Keratinocyte (primary cell): ENCODE measurements at regions not wholly inside any gene's neighbourhood (a gene's known extent, or its start where the extent isn't known, plus 50 kb on each side); places are given as distances from the start of the nearest gene placed in this dataset.

Source experiments
- DNase-seq: peaks from one replicate; pipeline ENCODE4 v3.0.0-alpha.2; 2011; ENCODE audit warnings: low read depth, missing footprints, low spot score
- FAIRE-seq: peaks from 2 replicates; lab custom pipeline; 2011; peaks lifted over from hg19 to GRCh38; lab: Jason Lieb, UNC
- H2AFZ ChIP-seq: 2 replicates; pipeline ENCODE4 v1.6.0; 2012; ENCODE audit warnings: low read length, control low read depth, inconsistent platforms; ENCODE audit not compliant: control insufficient read depth
- H3K27ac ChIP-seq: 2 replicates; pipeline ENCODE4 v1.5.1; 2011; ENCODE audit warnings: low read length; ENCODE audit not compliant: control insufficient read depth, insufficient read depth
- H3K27me3 ChIP-seq: 3 replicates; pipeline ENCODE4 v1.6.0; 2011; ENCODE audit warnings: low read length; ENCODE audit not compliant: control insufficient read depth, insufficient read depth; ENCODE audit errors: extremely low read depth
- H3K36me3 ChIP-seq, 2 experiments: 2 replicates in 1 of 2; 3 replicates in 1 of 2; pipeline ENCODE4 v1.5.1; 2011; ENCODE audit warnings: low read length in 2 of 2, mild to moderate bottlenecking in 1 of 2; ENCODE audit not compliant: control insufficient read depth in 2 of 2, insufficient read depth in 2 of 2; ENCODE audit errors: extremely low read depth in 1 of 2
- H3K4me1 ChIP-seq: 3 replicates; pipeline ENCODE4 v1.5.1; 2011; ENCODE audit warnings: low read length; ENCODE audit not compliant: control insufficient read depth, insufficient read depth; ENCODE audit errors: extremely low read depth
- H3K4me2 ChIP-seq: 3 replicates; pipeline ENCODE4 v1.6.0; 2011; ENCODE audit warnings: low read depth, low read length; ENCODE audit not compliant: control insufficient read depth, insufficient read depth; ENCODE audit errors: extremely low read depth
- H3K4me3 ChIP-seq, 3 experiments: fragments of 200-600 bp in 1 of 3; sonication (generic) in 1 of 3; 2 replicates in 2 of 3; 3 replicates in 1 of 3; pipeline ENCODE4 v1.5.1; 2011 to 2016; ENCODE audit warnings: low read length in 3 of 3, mild to moderate bottlenecking in 3 of 3, control low read depth in 2 of 3, inconsistent platforms in 1 of 3, low read depth in 1 of 3, mixed read lengths in 1 of 3, mixed run types in 1 of 3, moderate library complexity in 1 of 3; ENCODE audit not compliant: control insufficient read depth in 2 of 3, insufficient read depth in 2 of 3; ENCODE audit errors: extremely low read depth in 1 of 3
- H3K79me2 ChIP-seq: 2 replicates; pipeline ENCODE4 v1.6.0; 2012; ENCODE audit warnings: low read length; ENCODE audit not compliant: control insufficient read depth, insufficient read depth
- H3K9ac ChIP-seq: 3 replicates; pipeline ENCODE4 v1.6.0; 2011; ENCODE audit warnings: low read length; ENCODE audit not compliant: control insufficient read depth, insufficient read depth; ENCODE audit errors: extremely low read depth
- H3K9me1 ChIP-seq: 3 replicates; pipeline ENCODE4 v1.6.0; 2011; ENCODE audit warnings: low read length; ENCODE audit not compliant: control insufficient read depth, insufficient read depth; ENCODE audit errors: extremely low read depth
- H3K9me3 ChIP-seq: 2 replicates; pipeline ENCODE4 v1.5.1; 2012; ENCODE audit warnings: low read depth, low read length; ENCODE audit not compliant: control insufficient read depth
- H4K20me1 ChIP-seq: 3 replicates; pipeline ENCODE4 v1.6.0; 2011; ENCODE audit warnings: low read length; ENCODE audit not compliant: control insufficient read depth, insufficient read depth; ENCODE audit errors: extremely low read depth
- CTCF ChIP-seq, 3 experiments: IDR thresholded peaks in 1 of 3; conservative IDR thresholded peaks in 1 of 3; optimal IDR thresholded peaks in 1 of 3; 2 replicates in 2 of 3; 3 replicates in 1 of 3; pipeline versions ENCODE3 to v1.5.1; 2011; ENCODE audit warnings: low read length in 3 of 3, mild to moderate bottlenecking in 3 of 3, moderate library complexity in 2 of 3, control low read depth in 1 of 3, inconsistent platforms in 1 of 3; ENCODE audit not compliant: insufficient read depth in 2 of 3; ENCODE audit errors: extremely low read depth in 1 of 3
- EZH2 ChIP-seq: IDR thresholded peaks from one replicate; pipeline ENCODE4 v1.6.1; 2012; ENCODE audit warnings: inconsistent platforms, mild to moderate bottlenecking, low read length, moderate library complexity
- dilution Hi-C: fragments of 300-500 bp; cut with MboI; formaldehyde crosslinking; loops from one replicate; pipeline ENCODE4 v1.7.0; 2020; ENCODE audit warnings: low sequenced_read_pairs; ENCODE audit not compliant: extremely low pct_ligation_motif_present

GRCh38 chr15:77839456-77839855 is 206.7 kb upstream of the LINGO1 start:
- dilution Hi-C loops: no loop called here
- peaks cover 27% of the 10 kb centered on the region for H3K27me3 ChIP-seq

GRCh38 chr15:77838595-77838994 is 205.9 kb upstream of the LINGO1 start:
- Histone ChIP-seq H3K9me3 (no peaks in the 10 kb centered on the region), H3K9ac (no peak overlapping the region), H3K27ac (no peak overlapping the region), H3K4me2 (no peak overlapping the region), H3K36me3 (no peaks in the 10 kb centered on the region), H2AFZ (no peak overlapping the region), H3K79me2 (no peaks in the 10 kb centered on the region), H3K4me3 (no peak overlapping the region), H3K9me1 (peaks cover 3% of the 10 kb centered on the region), H3K4me1 (peaks cover 12% of the 10 kb centered on the region), H3K27me3 (peaks cover 29% of the 10 kb centered on the region), H4K20me1 (peaks cover 9% of the 10 kb centered on the region)
- DNase-seq (no peak), FAIRE-seq (no peak)
- no peak for TF ChIP-seq EZH2
- dilution Hi-C loops: no loop called here

More at GRCh38 chr15:77839456-77839855, 206.7 kb upstream of the LINGO1 start:
- peaks cover 9% of the 10 kb centered on the region for H4K20me1 ChIP-seq
- H3K9me3 ChIP-seq: no peaks in the 10 kb centered on the region
- no peak overlapping the region for H3K9ac ChIP-seq
- no peak overlapping the region for H3K4me2 ChIP-seq
- H3K4me3 ChIP-seq: no peak overlapping the region
- no peak overlapping the region for H3K27ac ChIP-seq
- no peak for TF ChIP-seq EZH2
- TF ChIP-seq CTCF (optimal IDR thresholded peaks at IDR 0.05 in 1 of 3, IDR thresholded peaks at IDR 0.05 in 1 of 3, conservative IDR thresholded peaks at IDR 0.05 in 1 of 3; ENCODE audit: extremely low read depth in 1 of 3, insufficient read depth in 2 of 3, low read length in 3 of 3): no peak
- FAIRE-seq (no peak), DNase-seq (no peak)
- no peaks in the 10 kb centered on the region for H3K36me3 ChIP-seq
- no peaks in the 10 kb centered on the region for H3K79me2 ChIP-seq
- peaks cover 3% of the 10 kb centered on the region for H3K9me1 ChIP-seq
- no peak overlapping the region for H2AFZ ChIP-seq
- H3K4me1 ChIP-seq: peaks cover 12% of the 10 kb centered on the region

- no peak overlapping the region for H3K4me2 ChIP-seq
- peaks cover 3% of the 10 kb centered on the region for H3K9me1 ChIP-seq
- dilution Hi-C loops: no loop called here
- H4K20me1 ChIP-seq: peaks cover 9% of the 10 kb centered on the region
- no peaks in the 10 kb centered on the region for H3K79me2 ChIP-seq
- H3K9ac ChIP-seq: no peak overlapping the region
- no peaks in the 10 kb centered on the region for H3K9me3 ChIP-seq
- DNase-seq (no peak), FAIRE-seq (no peak)
- no peak overlapping the region for H3K27ac ChIP-seq
- no peak overlapping the region for H2AFZ ChIP-seq
- TF ChIP-seq EZH2 (no peak), CTCF (optimal IDR thresholded peaks at IDR 0.05 in 1 of 3, IDR thresholded peaks at IDR 0.05 in 1 of 3, conservative IDR thresholded peaks at IDR 0.05 in 1 of 3; ENCODE audit: extremely low read depth in 1 of 3, insufficient read depth in 2 of 3, low read length in 3 of 3) (no peak)
- H3K4me3 ChIP-seq: no peak overlapping the region
- peaks cover 32% of the 10 kb centered on the region for H3K27me3 ChIP-seq
- no peaks in the 10 kb centered on the region for H3K36me3 ChIP-seq
- peaks cover 12% of the 10 kb centered on the region for H3K4me1 ChIP-seq
Measured at GRCh38 chr15:77838061-77838460, 205.3 kb upstream of the LINGO1 start.
